IPS DF 4.7 (cell line): ENCODE measurements at regions not wholly inside any gene's neighbourhood (a gene's known extent, or its start where the extent isn't known, plus 50 kb on each side); places are given as distances from the start of the nearest gene placed in this dataset.

Experiments used
- DNase-seq: peaks from one replicate; pipeline ENCODE4 v3.0.0-alpha.2; 2013; ENCODE audit warnings: low spot score; ENCODE audit errors: extremely low read depth

- no peak for DNase-seq
Measured at GRCh38 chr7:10662982-10663884, 310.4 kb upstream of the PHF14 start.

- no peak for DNase-seq
Measured at GRCh38 chr7:10672186-10672585, 301.5 kb upstream of the PHF14 start.

DNA sequence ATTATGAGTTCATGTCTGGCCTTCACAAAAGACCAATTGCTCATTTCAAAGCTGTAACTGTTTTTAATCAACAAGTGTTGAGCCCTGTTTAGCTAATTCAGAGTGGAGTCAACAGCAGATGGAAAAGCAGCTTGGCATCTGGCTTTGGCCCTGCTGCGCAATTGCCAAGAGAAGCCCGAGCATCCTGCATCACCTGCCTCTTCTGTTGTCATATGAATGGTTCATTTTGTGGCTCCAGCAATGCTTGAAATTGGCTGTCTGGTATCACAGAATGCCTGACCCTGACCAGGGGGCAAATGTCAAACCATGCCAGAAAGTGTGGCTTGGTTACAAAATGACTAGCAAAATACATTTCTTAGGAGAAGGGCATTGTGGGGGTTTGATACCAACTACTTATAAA lies 296.5 kb upstream of the PHF14 start:
- no peak for DNase-seq

DNA sequence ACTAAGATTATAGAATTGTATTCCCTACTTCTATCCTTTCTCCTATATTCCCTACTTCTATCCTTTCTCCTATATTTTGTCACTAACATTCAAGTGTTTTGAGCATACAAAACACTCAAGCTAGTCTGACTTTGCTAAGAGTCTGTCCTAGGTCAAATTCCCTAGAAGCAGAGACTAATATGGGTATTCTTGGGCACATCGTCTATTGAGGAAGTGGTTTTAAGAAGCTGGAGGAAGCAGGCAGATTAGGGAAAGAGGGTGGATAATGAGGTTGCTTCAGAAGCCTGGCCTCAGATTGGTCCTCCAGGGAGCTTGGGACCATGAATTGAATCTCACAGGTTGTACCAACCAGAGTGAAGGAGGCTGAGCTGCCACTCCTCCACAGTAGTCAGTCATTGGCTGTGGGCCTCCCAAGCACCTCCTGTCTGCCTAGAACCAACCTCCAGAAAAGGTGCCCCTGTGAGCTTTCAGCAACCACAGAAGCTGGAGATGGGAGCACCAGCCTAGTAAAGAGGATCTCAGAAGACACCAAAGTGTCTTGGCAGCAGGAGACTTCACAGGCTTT lies 295.9 kb upstream of the PHF14 start:
- no peak for DNase-seq

DNA sequence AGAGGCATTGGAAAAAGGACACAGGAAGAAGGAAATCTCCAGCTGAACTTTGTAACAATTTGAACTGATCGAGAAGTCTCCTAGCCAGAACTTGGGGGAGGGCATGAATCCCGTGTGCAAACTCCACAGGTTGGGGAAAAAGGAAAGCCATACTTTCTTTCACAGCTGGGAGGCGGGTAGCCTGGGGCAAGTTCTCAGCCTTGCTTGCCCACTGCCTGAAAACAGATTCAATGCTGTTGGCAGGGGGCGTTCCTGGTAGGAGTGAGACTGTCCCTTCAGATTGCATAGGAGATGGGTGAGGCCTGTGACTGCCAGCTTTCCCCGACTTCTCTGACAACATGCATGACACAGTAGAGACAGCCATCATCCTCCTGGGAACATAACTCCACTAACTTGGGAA lies 289.1 kb upstream of the PHF14 start:
- DNase-seq = no peak

GRCh38 chr7:10685040-10685439 lies 288.6 kb upstream of the PHF14 start:
- DNase-seq = no peak

- DNase-seq = no peak
Measured at GRCh38 chr7:10688544-10688943, 285.1 kb upstream of the PHF14 start.

DNA sequence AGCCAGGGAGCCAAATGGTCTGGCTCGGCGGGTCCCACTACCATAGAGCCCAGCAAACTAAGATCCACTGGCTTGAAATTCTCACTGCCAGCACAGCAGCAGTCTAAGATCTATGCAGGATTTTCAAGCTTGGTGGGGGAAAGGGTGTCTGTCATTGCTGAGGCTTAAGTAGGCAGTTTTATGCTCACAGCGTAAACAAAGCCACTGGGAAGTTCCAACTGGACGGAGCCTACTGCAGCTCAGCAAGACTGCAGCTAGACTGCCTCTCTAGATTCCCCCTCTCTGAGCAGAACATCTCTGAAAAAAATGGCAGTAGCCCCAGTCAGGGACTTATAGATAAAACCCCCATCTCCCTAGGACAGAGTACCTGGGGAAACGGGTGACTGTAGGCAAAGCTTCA lies 277.6 kb upstream of the PHF14 start:
- DNase-seq = no peak

DNA sequence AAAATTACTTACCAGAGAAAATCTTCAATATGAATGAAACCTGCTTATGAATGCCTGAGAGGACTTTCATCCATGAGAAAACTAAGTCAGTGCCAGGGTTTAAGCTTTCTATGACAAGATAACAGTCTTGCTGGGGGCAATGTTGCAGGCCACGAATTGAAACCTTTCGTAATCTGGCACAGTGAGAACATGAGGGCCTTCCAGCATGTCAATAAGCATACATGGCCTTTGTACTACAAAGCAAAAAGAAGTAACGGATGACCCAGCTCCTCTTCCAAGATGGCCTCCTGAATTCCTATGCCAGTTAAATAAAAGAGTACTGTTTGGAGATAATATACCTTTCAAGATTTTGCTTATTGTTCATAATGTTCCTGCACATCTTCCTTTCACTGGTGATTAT lies 270.6 kb upstream of the PHF14 start:
- DNase-seq = no peak

- no peak for DNase-seq
Measured at GRCh38 chr7:10703981-10704380, 269.7 kb upstream of the PHF14 start.

DNA sequence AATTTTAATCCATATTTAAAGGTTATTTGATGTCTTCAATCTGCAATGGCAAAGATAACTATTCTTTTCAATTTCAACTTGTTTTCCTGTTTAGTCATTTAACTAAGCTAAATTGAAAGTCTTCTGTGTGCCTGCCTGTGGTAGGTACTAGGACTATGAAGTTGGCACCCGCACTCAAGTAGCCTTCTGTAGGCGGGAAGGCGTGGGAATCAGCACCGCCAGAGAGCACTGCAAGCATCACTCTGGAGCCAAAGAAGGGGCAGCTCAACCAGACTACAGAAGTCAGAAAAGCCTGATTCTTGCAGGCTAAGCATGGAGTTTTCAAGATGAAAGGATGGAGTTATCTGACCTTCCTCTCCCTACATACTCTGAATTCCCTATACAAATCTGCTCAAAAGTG lies 269.0 kb upstream of the PHF14 start:
- no peak for DNase-seq

GRCh38 chr7:10706875-10707493 lies 266.7 kb upstream of the PHF14 start:
- no peak for DNase-seq

GRCh38 chr7:10707519-10707918 lies 266.2 kb upstream of the PHF14 start:
- DNase-seq = no peak

DNA sequence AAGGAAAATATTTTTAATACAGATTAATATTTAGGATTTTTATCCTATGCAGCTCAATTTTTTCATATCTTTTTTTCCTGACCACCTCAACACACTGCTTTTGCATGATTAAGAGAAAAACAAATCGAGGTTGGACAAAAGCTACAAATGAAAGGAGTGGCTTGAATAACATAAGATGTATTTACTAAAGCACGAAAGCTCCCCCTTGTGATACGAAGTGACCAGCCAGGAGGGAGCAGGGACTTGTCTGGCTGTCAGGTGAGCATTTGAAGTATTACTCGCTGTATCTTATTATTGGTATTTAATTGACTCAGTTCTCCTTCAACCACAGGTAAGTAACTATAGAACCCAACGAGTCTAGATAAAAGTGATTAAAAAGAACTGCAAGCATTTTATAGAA lies 265.2 kb upstream of the PHF14 start:
- peak; percentile 19 for DNase-seq

DNA sequence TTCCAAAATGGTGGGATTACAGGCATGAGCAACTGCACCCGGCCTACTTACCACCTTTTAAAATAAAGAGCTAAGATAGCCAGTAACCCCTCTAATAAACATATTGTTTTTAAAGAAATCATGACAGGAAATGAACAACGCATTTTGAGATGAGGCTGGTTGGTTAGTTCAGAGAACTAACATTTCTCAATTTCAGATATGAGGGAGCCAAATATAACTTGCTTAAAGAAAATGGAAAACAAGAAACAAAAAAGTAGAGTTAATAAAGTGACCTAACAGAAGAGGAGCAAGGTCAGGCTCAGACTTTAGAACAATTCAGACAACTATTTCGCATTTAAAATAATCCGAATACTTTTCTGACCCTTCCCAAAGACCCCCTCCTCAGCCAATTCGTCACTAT lies 254.9 kb upstream of the PHF14 start:
- DNase-seq = no peak

DNA sequence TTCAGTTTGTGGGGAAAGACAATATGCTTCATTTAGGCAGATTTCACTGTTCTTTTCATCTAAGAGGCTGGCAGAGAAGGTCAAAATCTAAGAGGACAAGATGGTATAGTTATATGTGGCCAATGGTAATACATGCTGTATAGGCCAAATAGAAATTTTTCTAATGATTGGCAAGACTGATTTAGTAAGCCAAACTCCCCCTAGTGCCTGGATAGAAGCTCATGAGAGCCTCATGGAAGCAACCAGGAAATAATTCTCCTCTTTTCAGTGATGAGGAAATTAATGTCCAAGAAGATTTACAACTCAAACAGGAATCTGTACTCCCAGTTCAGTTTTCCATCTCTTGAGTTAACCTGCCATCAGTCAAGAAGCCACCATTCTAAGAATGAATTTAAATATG lies 253.6 kb upstream of the PHF14 start:
- DNase-seq = no peak

DNA sequence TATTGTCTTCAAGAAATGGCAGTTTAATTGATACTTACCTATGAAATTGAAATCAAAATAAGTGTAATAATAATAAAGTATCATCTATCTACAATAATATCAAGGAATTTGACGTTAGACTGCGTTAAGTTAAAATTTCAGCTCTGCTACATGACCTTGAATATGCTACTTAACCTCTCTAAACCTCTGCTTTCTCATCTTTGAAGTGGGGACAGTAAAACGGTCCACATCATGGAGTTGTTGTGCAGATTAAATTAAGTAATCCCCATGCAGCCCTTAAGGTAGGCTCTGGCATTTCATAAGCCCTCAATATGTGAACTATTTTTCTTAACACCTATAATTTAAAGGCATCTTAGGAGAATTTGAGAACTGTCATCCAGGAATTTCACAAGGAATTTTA lies 252.4 kb upstream of the PHF14 start:
- no peak for DNase-seq

DNA sequence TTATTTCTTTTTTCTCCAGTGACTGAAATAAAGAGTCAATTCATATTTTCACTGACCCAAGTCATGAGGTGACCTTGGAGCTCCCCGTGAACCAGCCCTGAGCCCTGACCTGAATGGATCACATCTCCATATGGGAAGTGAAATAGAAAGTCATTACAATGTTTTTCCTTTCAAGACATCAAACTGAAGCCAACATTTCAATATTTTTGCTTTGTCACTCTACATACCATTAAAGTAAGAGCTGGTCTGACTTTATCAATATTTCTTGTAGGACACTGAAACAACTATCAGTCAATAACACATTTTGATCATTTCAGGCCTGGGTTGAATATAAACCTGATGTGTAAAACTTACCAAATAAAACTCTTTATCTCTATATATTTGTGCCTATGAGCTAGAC lies 249.8 kb upstream of the PHF14 start:
- no peak for DNase-seq

DNA sequence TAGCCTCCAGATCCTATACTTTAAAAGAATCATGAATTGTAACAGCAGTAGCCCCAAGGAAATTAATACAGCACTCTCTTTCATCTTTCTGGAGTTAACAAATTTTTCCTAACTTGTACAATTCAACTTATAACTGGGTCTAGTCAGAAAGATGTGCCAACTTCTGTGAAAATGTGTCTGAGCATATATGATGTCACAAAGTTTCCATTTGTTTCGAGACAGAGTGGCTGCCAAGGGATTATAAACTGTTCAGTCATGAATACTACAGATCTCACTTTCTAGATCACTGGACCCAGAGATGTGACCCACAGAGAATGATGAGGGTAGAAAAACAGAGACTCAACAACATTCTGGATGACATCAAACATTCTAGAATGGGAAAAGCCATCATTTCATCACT lies 249.2 kb upstream of the PHF14 start:
- DNase-seq = no peak

DNA sequence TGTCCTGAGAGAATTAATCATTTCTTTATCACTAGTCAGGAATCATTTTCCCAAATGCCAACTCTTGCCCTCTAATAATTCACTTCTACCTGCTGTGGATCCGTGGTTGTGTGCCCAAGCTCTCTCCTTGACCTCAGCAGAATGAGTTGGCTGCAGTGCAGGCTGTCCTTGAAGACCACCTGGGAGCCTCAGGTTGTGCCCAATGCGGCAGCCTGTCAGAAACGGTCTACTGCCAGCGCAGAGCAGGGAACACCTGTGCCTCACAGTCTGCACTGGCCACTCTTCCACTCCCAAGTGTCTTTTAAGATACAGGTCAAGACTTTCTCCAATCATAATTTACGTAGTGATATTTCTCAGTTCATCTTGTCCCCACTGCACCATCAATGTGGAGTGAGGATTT lies 246.0 kb upstream of the PHF14 start:
- DNase-seq = no peak

DNA sequence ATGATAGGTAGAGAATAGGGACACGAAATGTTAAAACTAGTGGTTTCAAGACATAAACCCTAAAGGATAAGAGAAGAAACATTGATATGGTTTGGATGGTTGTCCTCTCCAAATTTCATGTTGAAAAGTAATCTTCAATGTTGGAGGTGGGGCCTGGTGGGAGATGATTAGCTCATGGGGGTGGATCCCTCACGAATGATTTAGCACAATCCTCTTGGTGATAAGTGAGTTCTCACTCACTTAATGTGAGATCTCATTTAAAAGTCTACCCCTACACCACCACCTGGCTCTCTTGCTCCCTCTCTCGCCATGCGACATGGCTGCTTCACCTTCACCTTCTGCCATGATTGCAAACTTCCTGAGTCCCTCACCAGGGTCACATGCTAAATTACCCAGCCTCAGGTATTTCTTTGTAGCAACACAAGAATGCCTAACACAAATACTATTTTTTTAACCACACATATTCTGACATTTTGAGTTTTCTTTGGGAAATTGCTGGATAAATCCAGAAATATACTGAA lies 242.4 kb upstream of the PHF14 start:
- DNase-seq = no peak

GRCh38 chr7:10733747-10734146 lies 239.9 kb upstream of the PHF14 start:
- no peak for DNase-seq

- no peak for DNase-seq
Measured at GRCh38 chr7:10734595-10734994, 239.1 kb upstream of the PHF14 start.
